ENCODE measurements at regions not wholly inside any gene's neighbourhood (a gene's known extent, or its start where the extent isn't known, plus 50 kb on each side); places are given as distances from the start of the nearest gene placed in this dataset.

DNA sequence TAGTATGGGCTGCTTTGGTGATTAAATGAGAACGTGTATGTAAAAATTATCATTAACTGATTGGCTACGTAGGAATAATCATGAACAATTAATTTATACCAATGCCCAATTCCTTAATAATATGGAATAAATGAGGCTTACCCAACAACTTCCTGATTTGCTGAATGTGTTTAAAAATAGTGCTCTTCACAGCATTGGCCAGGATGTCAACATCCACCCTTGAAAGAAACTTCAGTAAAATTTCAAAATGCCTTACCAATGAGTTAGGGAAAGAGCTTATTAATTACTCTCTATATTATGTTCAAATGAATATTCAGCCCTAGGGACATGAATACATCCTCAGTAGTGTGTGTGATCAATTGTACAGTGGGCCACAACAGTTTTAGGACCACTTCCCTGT lies 401.4 kb downstream of the PSAT1 start:
- TF ChIP-seq CTCF (IDR thresholded peaks at IDR 0.05; ENCODE audit: low read depth, low read length) (no peak), EZH2phosphoT487 (IDR thresholded peaks at IDR 0.05; ENCODE audit: low read depth) (no peak)
